H1 (cell line): ENCODE measurements at regions not wholly inside any gene's neighbourhood (a gene's known extent, or its start where the extent isn't known, plus 50 kb on each side); places are given as distances from the start of the nearest gene placed in this dataset.

Experiments used
- CTCF ChIA-PET: fragments of 300-600 bp; sonication (Branson Sonifier 250); formaldehyde crosslinking; loops from one replicate; lab custom pipeline; 2021; ENCODE audit not compliant: partially characterized antibody; lab: Charles Lee
- POLR2A ChIA-PET: fragments of 300-600 bp; sonication (Branson Sonifier 250); formaldehyde crosslinking; loops from one replicate; lab custom pipeline; 2021; ENCODE audit warnings: inconsistent platforms; ENCODE audit not compliant: partially characterized antibody; lab: Charles Lee
- DNase-seq, 2 experiments: peaks; one replicate each; pipeline versions ENCODE4 v3.0.0 to v3.0.0-alpha.2; 2010 to 2022; ENCODE audit warnings: low spot score in 2 of 2, low read depth in 1 of 2, mixed read lengths in 1 of 2
- FAIRE-seq: peaks from 2 replicates; lab custom pipeline; 2011; peaks lifted over from hg19 to GRCh38; lab: Jason Lieb, UNC
- H2AFZ ChIP-seq: 2 replicates; pipeline ENCODE4 v1.8.1; 2012; ENCODE audit warnings: low read length, inconsistent platforms
- H2AK5ac ChIP-seq: 2 replicates; pipeline ENCODE4 v1.6.1; 2013; ENCODE audit warnings: low read depth, low read length
- H2BK120ac ChIP-seq: replicated peaks from 2 replicates; pipeline ENCODE3; 2013; ENCODE audit warnings: low read depth, low read length, inconsistent platforms
- H2BK12ac ChIP-seq: 2 replicates; pipeline ENCODE4 v1.6.1; 2013; ENCODE audit warnings: low read depth, low read length
- H2BK15ac ChIP-seq: 2 replicates; pipeline ENCODE4 v1.6.1; 2013; ENCODE audit warnings: low read length
- H2BK20ac ChIP-seq: 2 replicates; pipeline ENCODE4 v1.6.1; 2013; ENCODE audit warnings: low read length
- H2BK5ac ChIP-seq: 2 replicates; pipeline ENCODE4 v1.6.1; 2013; ENCODE audit warnings: low read depth, low read length
- H3K14ac ChIP-seq: 2 replicates; pipeline ENCODE4 v1.6.1; 2013; ENCODE audit warnings: inconsistent platforms; ENCODE audit not compliant: insufficient read length
- H3K18ac ChIP-seq: 2 replicates; pipeline ENCODE4 v1.6.1; 2013; ENCODE audit warnings: low read length; ENCODE audit errors: extremely low read depth
- H3K23ac ChIP-seq: 2 replicates; pipeline ENCODE4 v1.6.1; 2013; ENCODE audit warnings: inconsistent platforms; ENCODE audit not compliant: insufficient read length
- H3K23me2 ChIP-seq: 2 replicates; pipeline ENCODE4 v1.6.1; 2013; ENCODE audit warnings: low read depth, low read length
- H3K27ac ChIP-seq: 2 replicates; pipeline ENCODE4 v1.6.1; 2011; ENCODE audit warnings: low read depth, low read length, inconsistent platforms
- H3K27me3 ChIP-seq, 4 experiments: replicated peaks in 1 of 4; 1 replicate in 1 of 4; 2 replicates in 3 of 4; pipeline versions ENCODE4 v1.6.1 to v1.8.1; 2011 to 2013; ENCODE audit warnings: low read length in 3 of 4, mild to moderate bottlenecking in 3 of 4, inconsistent platforms in 2 of 4, mixed read lengths in 2 of 4, moderate library complexity in 1 of 4; ENCODE audit not compliant: control insufficient read depth in 3 of 4, insufficient read depth in 3 of 4; ENCODE audit errors: extremely low read depth in 1 of 4
- H3K36me3 ChIP-seq, 4 experiments: 2 replicates each; pipeline versions ENCODE4 v1.6.1 to v1.8.1; 2011 to 2013; ENCODE audit warnings: mild to moderate bottlenecking in 4 of 4, low read length in 3 of 4, moderate library complexity in 2 of 4, control low read depth in 1 of 4, inconsistent platforms in 1 of 4; ENCODE audit not compliant: insufficient read depth in 4 of 4, control insufficient read depth in 2 of 4
- H3K4ac ChIP-seq: replicated peaks from 2 replicates; pipeline ENCODE3; 2013; ENCODE audit warnings: low read length, low read depth, mixed read lengths, inconsistent platforms; ENCODE audit not compliant: insufficient read length
- H3K4me1 ChIP-seq, 4 experiments: replicated peaks in 1 of 4; 1 replicate in 1 of 4; 2 replicates in 3 of 4; pipeline versions ENCODE4 v1.6.1 to v1.8.1; 2011 to 2013; ENCODE audit warnings: low read length in 3 of 4, inconsistent platforms in 2 of 4, mixed read lengths in 1 of 4; ENCODE audit not compliant: insufficient read depth in 4 of 4, control insufficient read depth in 3 of 4
- H3K4me2 ChIP-seq, 2 experiments: 2 replicates each; pipeline versions ENCODE4 v1.6.1 to v1.8.1; 2011 to 2013; ENCODE audit warnings: low read depth in 2 of 2, low read length in 2 of 2, control low read depth in 1 of 2, inconsistent platforms in 1 of 2, mild to moderate bottlenecking in 1 of 2; ENCODE audit not compliant: insufficient read depth in 1 of 2
- H3K4me3 ChIP-seq, 4 experiments: fragments of 200-600, 300-600 bp in 1 of 4; sonication (generic), shearing (Covaris generic), sonication (Bioruptor Twin) in 1 of 4; 2 replicates each; pipeline versions ENCODE4 v1.5.1 to v1.8.1; 2011 to 2016; ENCODE audit warnings: low read length in 4 of 4, low read depth in 3 of 4, control low read depth in 2 of 4, inconsistent platforms in 2 of 4, mild to moderate bottlenecking in 2 of 4, mixed read lengths in 1 of 4, moderate library complexity in 1 of 4; ENCODE audit not compliant: insufficient read depth in 2 of 4; ENCODE audit errors: extremely low read depth in 1 of 4
- H3K56ac ChIP-seq: replicated peaks from 2 replicates; pipeline ENCODE3; 2013; ENCODE audit warnings: low read depth, mild to moderate bottlenecking, mixed read lengths, low read length, inconsistent platforms; ENCODE audit not compliant: insufficient read length
- H3K79me1 ChIP-seq: 2 replicates; pipeline ENCODE4 v1.6.1; 2013; ENCODE audit warnings: low read depth, low read length, control low read depth
- H3K79me2 ChIP-seq, 2 experiments: 2 replicates each; pipeline versions ENCODE4 v1.6.1 to v1.8.1; 2012 to 2013; ENCODE audit warnings: low read length in 2 of 2, mild to moderate bottlenecking in 2 of 2, inconsistent platforms in 1 of 2; ENCODE audit not compliant: insufficient read depth in 2 of 2, control insufficient read depth in 1 of 2
- H3K9ac ChIP-seq, 4 experiments: replicated peaks in 1 of 4; 1 replicate in 1 of 4; 2 replicates in 3 of 4; pipeline versions ENCODE4 v1.6.1 to v1.8.1; 2011 to 2013; ENCODE audit warnings: low read depth in 3 of 4, low read length in 3 of 4, control low read depth in 2 of 4, mild to moderate bottlenecking in 2 of 4, moderate library complexity in 2 of 4, inconsistent platforms in 1 of 4; ENCODE audit errors: extremely low read depth in 1 of 4
- H3K9me3 ChIP-seq, 2 experiments: 2 replicates each; pipeline versions ENCODE4 v1.6.1 to v1.8.1; 2012 to 2013; ENCODE audit warnings: mild to moderate bottlenecking in 2 of 2, moderate library complexity in 2 of 2, control low read depth in 1 of 2, inconsistent platforms in 1 of 2, low read depth in 1 of 2, low read length in 1 of 2, mixed read lengths in 1 of 2; ENCODE audit not compliant: insufficient read depth in 2 of 2
- H4K20me1 ChIP-seq, 2 experiments: replicated peaks in 1 of 2; 2 replicates each; pipeline versions ENCODE3 to v1.8.1; 2011 to 2013; ENCODE audit warnings: inconsistent platforms in 2 of 2, low read length in 2 of 2, mild to moderate bottlenecking in 1 of 2; ENCODE audit not compliant: insufficient read depth in 2 of 2, control insufficient read depth in 1 of 2
- H4K5ac ChIP-seq: 2 replicates; pipeline ENCODE4 v1.6.1; 2013; ENCODE audit warnings: low read length, low read depth, mixed read lengths, inconsistent platforms; ENCODE audit not compliant: insufficient read length
- H4K8ac ChIP-seq: 2 replicates; pipeline ENCODE4 v1.8.0; 2013; ENCODE audit warnings: mild to moderate bottlenecking, moderate library complexity, low read length, inconsistent platforms; ENCODE audit not compliant: insufficient read depth; ENCODE audit errors: extremely low read depth
- H4K91ac ChIP-seq: replicated peaks from 2 replicates; pipeline ENCODE3; 2013; ENCODE audit warnings: low read length, mixed read lengths, inconsistent platforms; ENCODE audit not compliant: insufficient read length
- CHD1 ChIP-seq: IDR thresholded peaks from 2 replicates; pipeline ENCODE4 v1.6.1; 2012; ENCODE audit warnings: low read depth, low read length, improper control_type of control experiment
- CTBP2 ChIP-seq: IDR thresholded peaks from 2 replicates; pipeline ENCODE4 v1.7.0; 2011; ENCODE audit warnings: borderline replicate concordance, mild to moderate bottlenecking, moderate library complexity, mixed read lengths, low read length; ENCODE audit not compliant: insufficient read depth, insufficient read length
- JUND ChIP-seq: IDR thresholded peaks from 2 replicates; pipeline ENCODE4 v1.6.1; 2011; ENCODE audit warnings: mild to moderate bottlenecking, improper control_type of control experiment, low read length
- KDM1A ChIP-seq: fragments of 200-600, 300-600 bp; sonication (generic); IDR thresholded peaks from 2 replicates; pipeline ENCODE4 v1.7.1; 2016; ENCODE audit warnings: mild to moderate bottlenecking, low read length, borderline replicate concordance
- NRF1 ChIP-seq: IDR thresholded peaks from 2 replicates; pipeline ENCODE4 v1.6.1; 2011; ENCODE audit warnings: mild to moderate bottlenecking, low read depth, low read length, improper control_type of control experiment
- RAD21 ChIP-seq, 2 experiments: IDR thresholded peaks in 1 of 2; conservative IDR thresholded peaks in 1 of 2; 2 replicates each; pipeline ENCODE4 v1.6.1; 2011; ENCODE audit warnings: low read depth in 2 of 2, low read length in 2 of 2, improper control_type of control experiment in 1 of 2, inconsistent platforms in 1 of 2, mild to moderate bottlenecking in 1 of 2, moderate library complexity in 1 of 2
- TCF12 ChIP-seq: IDR thresholded peaks from 2 replicates; pipeline ENCODE4 v1.6.1; 2011; ENCODE audit warnings: low read depth, mild to moderate bottlenecking, low read length
- WGBS, 2 experiments: shearing (Covaris generic) in 1 of 2; methylation state at CpG; one replicate each; pipeline versions ENCODE4 v1.1.6 to v1.1.7; 2013 to 2015; ENCODE audit warnings: low lambda C conversion rate in 2 of 2, mixed read lengths in 2 of 2, inconsistent platforms in 1 of 2, low coverage in 1 of 2, missing lambda C conversion rate in 1 of 2; ENCODE audit not compliant: insufficient replicate concordance in 2 of 2, insufficient coverage in 1 of 2, insufficient read length in 1 of 2; ENCODE audit errors: extremely low coverage in 1 of 2, missing lambda C conversion rate in 1 of 2; 5-methylcytosine and 5-hydroxymethylcytosine counted together
- TF ChIP-seq, protein P1 (sequence below): IDR thresholded peaks from 2 replicates; pipeline ENCODE4 v1.6.1; 2012; ENCODE audit warnings: inconsistent platforms
- TF ChIP-seq, protein P2 (sequence below), 3 experiments: IDR thresholded peaks; 1 replicate in 2 of 3; 2 replicates in 1 of 3; pipeline versions ENCODE4 v1.5.1 to v1.6.1; 2011; ENCODE audit warnings: low read length in 3 of 3, mild to moderate bottlenecking in 3 of 3, inconsistent platforms in 2 of 3, low read depth in 1 of 3, moderate library complexity in 1 of 3; ENCODE audit not compliant: insufficient read depth in 1 of 3; ENCODE audit errors: control extremely low read depth in 1 of 3
- TF ChIP-seq, protein P3 (sequence below): IDR thresholded peaks from 2 replicates; pipeline ENCODE4 v1.6.1; 2011; ENCODE audit warnings: low read depth, mild to moderate bottlenecking, low read length; ENCODE audit not compliant: insufficient read depth

DNA sequence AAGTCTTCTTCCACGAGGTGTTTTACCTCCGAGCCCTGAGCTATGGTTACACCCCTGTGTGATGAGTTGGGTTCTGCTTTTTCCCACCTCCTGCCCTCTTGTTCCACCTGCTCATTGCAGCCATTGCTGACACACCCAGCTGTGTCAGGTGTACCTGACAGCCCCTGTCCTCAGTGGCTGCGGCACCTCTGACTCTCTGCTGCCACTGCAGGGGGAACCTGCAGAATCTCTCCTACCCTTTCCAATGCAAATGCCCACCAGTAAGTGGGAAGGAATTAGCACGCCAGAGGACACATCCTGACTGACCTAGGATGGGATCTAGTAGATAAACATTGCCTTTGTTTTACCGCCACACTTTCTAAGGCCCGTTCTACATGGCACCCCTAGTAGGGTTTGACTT, 600.9 kb upstream of the MKI67 start:
- Histone ChIP-seq H4K8ac (no peak overlapping the region), H3K27ac (no peak overlapping the region), H3K27me3 (no peaks in the 10 kb centered on the region), H3K79me1 (no peaks in the 10 kb centered on the region), H3K4ac (no peak overlapping the region), H4K91ac (no peak overlapping the region), H2BK15ac (no peak overlapping the region; the same call in 1 of the 2 replicates), H3K4me1 (peaks cover 0 to 5% (median 2%) of the 10 kb centered on the region in 4 experiments; a peak in 4 of 7 replicates), H4K20me1 (no peaks in the 10 kb centered on the region), H4K5ac (no peak overlapping the region), H2BK20ac (no peak overlapping the region), H3K23ac (no peak overlapping the region), H2BK12ac (no peak overlapping the region), H3K4me3 (no peak overlapping the region), H2BK5ac (no peak overlapping the region), H3K14ac (no peak overlapping the region), H2AFZ (no peak overlapping the region), H3K56ac (no peak overlapping the region), H2AK5ac (no peak overlapping the region), H2BK120ac (no peak overlapping the region), H3K23me2 (no peaks in the 10 kb centered on the region), H3K9me3 (no peaks in the 10 kb centered on the region), H3K36me3 (no peaks in the 10 kb centered on the region), H3K4me2 (no peak overlapping the region), H3K18ac (no peak overlapping the region), H3K9ac (no peak overlapping the region), H3K79me2 (no peaks in the 10 kb centered on the region)
- FAIRE-seq = no peak
- no peak for DNase-seq
- ChIA-PET CTCF (interaction anchor here (1.0 to 2.8 kb wide), 5 partner anchors 8 to 48 kb away, joined by 3 to 7 read pairs (median 4); no protein-coding TSS in a partner anchor), POLR2A (no interaction called here)
- 68% methylated on average over 6 of the region's 6 CpGs; no CpG with 5 or more reads in 1 of the 2 experiments for WGBS, 2 experiments
- TF ChIP-seq TCF12 = no peak
- no peak for TF ChIP-seq CHD1
- TF ChIP-seq, protein P1, sequence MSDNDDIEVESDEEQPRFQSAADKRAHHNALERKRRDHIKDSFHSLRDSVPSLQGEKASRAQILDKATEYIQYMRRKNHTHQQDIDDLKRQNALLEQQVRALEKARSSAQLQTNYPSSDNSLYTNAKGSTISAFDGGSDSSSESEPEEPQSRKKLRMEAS = peak; percentile 21; the same call in 1 of the 2 replicates
- TF ChIP-seq, protein P2, sequence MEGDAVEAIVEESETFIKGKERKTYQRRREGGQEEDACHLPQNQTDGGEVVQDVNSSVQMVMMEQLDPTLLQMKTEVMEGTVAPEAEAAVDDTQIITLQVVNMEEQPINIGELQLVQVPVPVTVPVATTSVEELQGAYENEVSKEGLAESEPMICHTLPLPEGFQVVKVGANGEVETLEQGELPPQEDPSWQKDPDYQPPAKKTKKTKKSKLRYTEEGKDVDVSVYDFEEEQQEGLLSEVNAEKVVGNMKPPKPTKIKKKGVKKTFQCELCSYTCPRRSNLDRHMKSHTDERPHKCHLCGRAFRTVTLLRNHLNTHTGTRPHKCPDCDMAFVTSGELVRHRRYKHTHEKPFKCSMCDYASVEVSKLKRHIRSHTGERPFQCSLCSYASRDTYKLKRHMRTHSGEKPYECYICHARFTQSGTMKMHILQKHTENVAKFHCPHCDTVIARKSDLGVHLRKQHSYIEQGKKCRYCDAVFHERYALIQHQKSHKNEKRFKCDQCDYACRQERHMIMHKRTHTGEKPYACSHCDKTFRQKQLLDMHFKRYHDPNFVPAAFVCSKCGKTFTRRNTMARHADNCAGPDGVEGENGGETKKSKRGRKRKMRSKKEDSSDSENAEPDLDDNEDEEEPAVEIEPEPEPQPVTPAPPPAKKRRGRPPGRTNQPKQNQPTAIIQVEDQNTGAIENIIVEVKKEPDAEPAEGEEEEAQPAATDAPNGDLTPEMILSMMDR (IDR thresholded peaks at IDR 0.05; ENCODE audit: control extremely low read depth in 1 of 3, insufficient read depth in 1 of 3, low read depth in 1 of 3, low read length in 3 of 3) = peak in 2 of 3 experiments; percentile 6 to 35; a peak in 1 of 4 replicates
- no peak for TF ChIP-seq NRF1
- no peak for TF ChIP-seq KDM1A
- no peak for TF ChIP-seq JUND
- TF ChIP-seq, protein P3, sequence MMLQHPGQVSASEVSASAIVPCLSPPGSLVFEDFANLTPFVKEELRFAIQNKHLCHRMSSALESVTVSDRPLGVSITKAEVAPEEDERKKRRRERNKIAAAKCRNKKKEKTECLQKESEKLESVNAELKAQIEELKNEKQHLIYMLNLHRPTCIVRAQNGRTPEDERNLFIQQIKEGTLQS = no peak
- peak in 1 of 2 experiments; percentile 35; a peak in 1 of 4 replicates for TF ChIP-seq RAD21 (IDR thresholded peaks at IDR 0.05 in 1 of 2, conservative IDR thresholded peaks at IDR 0.05 in 1 of 2; ENCODE audit: low read depth in 2 of 2, low read length in 2 of 2)
- no peak for TF ChIP-seq CTBP2
